ENCODE measurements at regions not wholly inside any gene's neighbourhood (a gene's known extent, or its start where the extent isn't known, plus 50 kb on each side); places are given as distances from the start of the nearest gene placed in this dataset.

DNA sequence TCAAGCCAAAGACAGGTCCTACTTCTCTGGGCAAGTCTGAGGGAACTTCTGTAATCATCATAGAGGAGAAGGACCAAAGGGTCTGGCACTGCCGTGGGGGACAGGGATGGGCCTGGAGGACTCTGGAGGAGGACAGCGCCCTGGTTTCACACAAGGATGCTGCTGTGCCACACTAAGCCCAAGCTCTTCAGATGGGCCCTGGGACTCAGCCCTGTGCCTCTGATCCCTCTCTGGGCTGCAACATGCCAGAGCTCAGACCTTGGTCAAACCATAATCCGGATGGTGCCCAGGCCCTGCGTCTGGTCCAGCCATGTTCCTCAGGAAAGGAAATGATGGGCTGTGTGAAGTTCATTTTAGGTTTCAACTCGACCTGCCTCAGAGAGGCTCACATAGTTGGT, 222.0 kb upstream of the COPS8 start:
- no peak for TF ChIP-seq POLR2A (IDR thresholded peaks at IDR 0.05)
- TF ChIP-seq, protein P1, sequence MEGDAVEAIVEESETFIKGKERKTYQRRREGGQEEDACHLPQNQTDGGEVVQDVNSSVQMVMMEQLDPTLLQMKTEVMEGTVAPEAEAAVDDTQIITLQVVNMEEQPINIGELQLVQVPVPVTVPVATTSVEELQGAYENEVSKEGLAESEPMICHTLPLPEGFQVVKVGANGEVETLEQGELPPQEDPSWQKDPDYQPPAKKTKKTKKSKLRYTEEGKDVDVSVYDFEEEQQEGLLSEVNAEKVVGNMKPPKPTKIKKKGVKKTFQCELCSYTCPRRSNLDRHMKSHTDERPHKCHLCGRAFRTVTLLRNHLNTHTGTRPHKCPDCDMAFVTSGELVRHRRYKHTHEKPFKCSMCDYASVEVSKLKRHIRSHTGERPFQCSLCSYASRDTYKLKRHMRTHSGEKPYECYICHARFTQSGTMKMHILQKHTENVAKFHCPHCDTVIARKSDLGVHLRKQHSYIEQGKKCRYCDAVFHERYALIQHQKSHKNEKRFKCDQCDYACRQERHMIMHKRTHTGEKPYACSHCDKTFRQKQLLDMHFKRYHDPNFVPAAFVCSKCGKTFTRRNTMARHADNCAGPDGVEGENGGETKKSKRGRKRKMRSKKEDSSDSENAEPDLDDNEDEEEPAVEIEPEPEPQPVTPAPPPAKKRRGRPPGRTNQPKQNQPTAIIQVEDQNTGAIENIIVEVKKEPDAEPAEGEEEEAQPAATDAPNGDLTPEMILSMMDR (IDR thresholded peaks at IDR 0.05) = no peak
